Chondrocyte (in vitro differentiated cells): ENCODE measurements at regions not wholly inside any gene's neighbourhood (a gene's known extent, or its start where the extent isn't known, plus 50 kb on each side); places are given as distances from the start of the nearest gene placed in this dataset.
"Not testable (repeated sequence)": the region's sequence is repeated elsewhere in the genome, so short reads cannot be mapped to it uniquely, and the experiment has no call there.

ENCODE experiments used
- DNase-seq: peaks from one replicate; pipeline ENCODE4 v3.0.0; 2021; ENCODE audit warnings: mixed read lengths, low spot score
- H3K27ac Mint-ChIP-seq: one replicate; pipeline ENCODE4 v1.8.0; 2021; ENCODE audit warnings: mild to moderate bottlenecking, moderate library complexity, mixed read lengths; ENCODE audit not compliant: unreplicated experiment
- H3K27me3 Mint-ChIP-seq: 2 replicates; pipeline ENCODE4 v1.8.0; 2021; ENCODE audit warnings: low read depth, mixed read lengths
- H3K36me3 Mint-ChIP-seq: 2 replicates; pipeline ENCODE4 v1.8.0; 2021; ENCODE audit warnings: low read depth, mixed read lengths
- H3K4me1 Mint-ChIP-seq: 2 replicates; pipeline ENCODE4 v1.8.0; 2021; ENCODE audit warnings: low read depth, mild to moderate bottlenecking, mixed read lengths
- H3K4me3 Mint-ChIP-seq: one replicate; pipeline ENCODE4 v1.8.0; 2021; ENCODE audit warnings: mild to moderate bottlenecking, moderate library complexity, mixed read lengths; ENCODE audit not compliant: unreplicated experiment
- H3K9me3 Mint-ChIP-seq: 2 replicates; pipeline ENCODE4 v1.8.0; 2021; ENCODE audit warnings: low read depth, mixed read lengths

DNA sequence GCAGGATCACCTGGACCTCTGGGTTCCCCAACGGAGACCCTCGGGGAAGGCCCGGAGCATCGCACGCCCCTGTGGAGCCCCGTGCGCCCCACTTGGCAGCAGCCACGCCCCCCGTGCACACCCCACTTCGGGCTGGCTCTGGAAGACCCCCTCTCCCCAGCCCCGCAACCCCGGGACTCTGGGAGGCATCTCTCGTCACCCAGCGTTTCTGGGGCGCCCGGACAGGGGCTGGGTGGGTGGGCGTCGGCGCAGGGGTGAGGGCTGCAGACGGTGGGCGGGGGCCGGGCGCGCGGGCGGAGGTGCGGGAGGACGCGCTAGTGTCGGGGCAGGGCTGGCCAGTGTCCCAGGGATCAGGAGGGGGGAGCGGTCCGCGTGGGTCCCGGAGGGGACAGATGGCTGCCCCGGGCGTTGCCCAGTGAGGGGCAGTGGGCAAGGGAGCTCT lies 2897.3 kb downstream of the RPIA start:
- peaks cover 21% of the 10 kb centered on the region for H3K9me3 Mint-ChIP-seq
- not testable (repeated sequence) for H3K27me3 Mint-ChIP-seq, H3K36me3 Mint-ChIP-seq, H3K4me1 Mint-ChIP-seq, H3K27ac Mint-ChIP-seq, H3K4me3 Mint-ChIP-seq
- peak; percentile 97 for DNase-seq

GRCh38 chr2:91589454-91590328 lies 2898.2 kb downstream of the RPIA start:
- not testable (repeated sequence) for H3K4me3 Mint-ChIP-seq, H3K27ac Mint-ChIP-seq
- peaks cover 15% of the 10 kb centered on the region for H3K9me3 Mint-ChIP-seq

GRCh38 chr2:91590381-91590780 lies 2898.9 kb downstream of the RPIA start:
- H3K36me3 Mint-ChIP-seq, H3K27me3 Mint-ChIP-seq, H3K4me1 Mint-ChIP-seq, H3K27ac Mint-ChIP-seq, H3K4me3 Mint-ChIP-seq: not testable (repeated sequence)
- peaks cover 13% of the 10 kb centered on the region for H3K9me3 Mint-ChIP-seq
- DNase-seq = peak; percentile 82

More at GRCh38 chr2:91589454-91590328, 2898.2 kb downstream of the RPIA start:
- not testable (repeated sequence) for H3K27me3 Mint-ChIP-seq, H3K36me3 Mint-ChIP-seq, H3K4me1 Mint-ChIP-seq
- DNase-seq = peak; percentile 95

- not testable (repeated sequence) for DNase-seq, H3K4me3 Mint-ChIP-seq, H3K27me3 Mint-ChIP-seq, H3K27ac Mint-ChIP-seq, H3K4me1 Mint-ChIP-seq, H3K36me3 Mint-ChIP-seq
- H3K9me3 Mint-ChIP-seq = peaks cover 13% of the 10 kb centered on the region
Observed at GRCh38 chr2:91591066-91591465, 2899.6 kb downstream of the RPIA start.

GRCh38 chr2:91597436-91597835 lies 2906.0 kb downstream of the RPIA start:
- not testable (repeated sequence) for H3K27me3 Mint-ChIP-seq, DNase-seq, H3K4me1 Mint-ChIP-seq, H3K4me3 Mint-ChIP-seq, H3K36me3 Mint-ChIP-seq, H3K27ac Mint-ChIP-seq
- peaks cover 29% of the 10 kb centered on the region for H3K9me3 Mint-ChIP-seq

DNA sequence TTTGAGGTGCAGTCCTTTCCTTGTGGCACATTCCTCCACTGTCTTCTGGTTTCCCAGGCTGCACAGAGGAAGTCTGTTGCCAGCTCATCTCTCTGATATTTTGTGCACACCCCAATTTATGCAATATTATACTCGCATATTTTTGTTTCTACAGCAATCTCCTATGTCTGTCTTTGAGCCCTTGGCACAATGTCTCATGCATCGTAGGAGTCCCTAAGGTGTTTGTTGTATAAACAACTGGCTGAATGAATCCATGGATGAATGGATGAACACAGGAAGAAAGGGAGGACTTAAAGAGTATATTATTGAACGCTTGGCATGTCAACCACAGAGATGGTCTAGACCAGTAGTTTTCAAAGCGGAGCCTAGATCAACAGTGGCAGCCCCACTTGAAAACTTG lies 2907.0 kb downstream of the RPIA start:
- not testable (repeated sequence) for H3K36me3 Mint-ChIP-seq, H3K4me1 Mint-ChIP-seq, H3K4me3 Mint-ChIP-seq, DNase-seq, H3K27ac Mint-ChIP-seq, H3K27me3 Mint-ChIP-seq
- peaks cover 29% of the 10 kb centered on the region for H3K9me3 Mint-ChIP-seq

- peaks cover 29% of the 10 kb centered on the region for H3K9me3 Mint-ChIP-seq
- H3K36me3 Mint-ChIP-seq, DNase-seq, H3K4me3 Mint-ChIP-seq, H3K27me3 Mint-ChIP-seq, H3K27ac Mint-ChIP-seq, H3K4me1 Mint-ChIP-seq: not testable (repeated sequence)
Observed at GRCh38 chr2:91599000-91599399, 2907.5 kb downstream of the RPIA start.

DNA sequence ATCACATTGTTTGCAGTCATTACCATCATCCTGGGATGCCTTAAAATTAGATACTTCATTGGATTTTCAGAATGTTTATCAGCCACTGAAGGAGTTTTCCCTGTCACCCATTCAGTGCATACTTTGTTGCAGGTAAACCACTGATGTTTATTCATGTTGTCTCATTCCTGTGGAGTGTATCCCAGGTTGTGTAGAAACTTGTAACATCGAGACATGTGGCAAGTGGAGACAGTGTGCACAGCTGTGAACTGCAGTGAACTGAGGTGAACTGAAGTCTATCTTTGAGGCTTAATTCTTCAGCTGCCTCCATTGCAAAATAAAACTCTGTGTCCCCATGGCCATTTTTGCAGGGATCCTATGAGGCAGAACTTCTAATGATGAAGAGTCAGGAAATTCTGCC lies 2911.4 kb downstream of the RPIA start:
- not testable (repeated sequence) for H3K36me3 Mint-ChIP-seq, DNase-seq, H3K27ac Mint-ChIP-seq, H3K4me3 Mint-ChIP-seq, H3K4me1 Mint-ChIP-seq, H3K27me3 Mint-ChIP-seq
- H3K9me3 Mint-ChIP-seq = peaks cover 14% of the 10 kb centered on the region

DNA sequence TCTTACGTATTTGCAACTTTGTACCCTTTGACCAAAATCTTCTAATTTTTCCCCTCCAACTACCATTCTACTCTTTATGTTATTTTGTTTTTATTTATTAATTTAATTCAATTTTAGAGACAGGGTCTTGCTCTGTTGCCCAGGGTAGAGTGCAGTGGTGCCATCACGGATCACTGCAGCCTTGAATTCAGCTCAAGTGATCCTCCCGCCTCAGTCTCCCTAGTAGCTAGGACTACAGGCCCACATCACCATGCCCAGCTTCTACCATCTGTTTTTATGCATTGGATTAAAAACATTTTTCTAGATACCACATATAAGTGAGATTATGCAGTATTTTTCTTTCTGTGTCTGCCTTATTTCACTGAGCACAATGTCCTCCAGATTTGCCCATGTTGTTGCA lies 2912.5 kb downstream of the RPIA start:
- H3K27me3 Mint-ChIP-seq, H3K4me1 Mint-ChIP-seq, H3K27ac Mint-ChIP-seq, H3K36me3 Mint-ChIP-seq, DNase-seq, H3K4me3 Mint-ChIP-seq: not testable (repeated sequence)
- H3K9me3 Mint-ChIP-seq = peaks cover 10% of the 10 kb centered on the region

DNA sequence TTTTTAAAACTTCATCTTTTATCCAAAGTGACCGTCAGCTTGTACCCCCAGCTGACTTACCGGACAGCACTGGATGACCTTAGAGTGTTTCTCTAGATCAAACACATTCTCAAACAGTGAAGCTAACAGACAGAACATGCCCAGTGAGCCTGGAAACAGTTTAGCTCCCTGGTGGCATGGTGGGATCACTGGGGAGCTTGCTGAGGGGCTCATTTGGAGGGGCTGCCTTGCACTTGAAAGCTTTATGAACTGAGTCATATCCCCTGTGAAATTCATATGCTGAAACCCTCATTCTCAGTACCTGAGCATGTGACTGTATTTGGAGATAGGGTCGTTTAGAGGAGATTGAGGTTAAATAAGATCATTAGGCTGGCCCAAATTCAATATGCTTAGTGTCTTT lies 2913.2 kb downstream of the RPIA start:
- not testable (repeated sequence) for H3K27ac Mint-ChIP-seq, DNase-seq, H3K36me3 Mint-ChIP-seq, H3K27me3 Mint-ChIP-seq, H3K4me3 Mint-ChIP-seq, H3K4me1 Mint-ChIP-seq, H3K9me3 Mint-ChIP-seq

- not testable (repeated sequence) for DNase-seq, H3K27me3 Mint-ChIP-seq, H3K36me3 Mint-ChIP-seq, H3K4me1 Mint-ChIP-seq, H3K4me3 Mint-ChIP-seq, H3K9me3 Mint-ChIP-seq, H3K27ac Mint-ChIP-seq
Observed at GRCh38 chr2:91623739-91624138, 2932.3 kb downstream of the RPIA start.

DNA sequence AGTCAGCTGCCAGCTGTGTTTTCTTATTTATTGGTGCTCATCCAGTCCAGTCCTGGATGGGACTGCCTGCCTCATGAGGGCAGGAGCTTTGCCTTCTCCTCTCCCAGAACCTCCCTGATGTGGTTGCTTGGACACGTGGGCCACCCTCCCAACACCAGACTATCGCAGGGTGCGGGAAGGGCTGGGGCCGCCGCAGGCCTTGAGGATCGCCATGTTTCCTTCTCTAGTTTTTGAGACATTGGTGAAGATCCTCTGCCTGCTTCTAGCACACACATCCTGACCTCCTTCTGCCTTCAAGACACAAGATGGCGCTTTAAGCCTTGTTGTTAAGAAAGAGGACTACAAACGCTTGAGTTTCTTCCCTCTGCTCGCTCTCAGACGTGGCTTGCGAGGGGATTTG lies 2937.0 kb downstream of the RPIA start:
- not testable (repeated sequence) for H3K4me3 Mint-ChIP-seq, H3K27ac Mint-ChIP-seq, H3K27me3 Mint-ChIP-seq, H3K9me3 Mint-ChIP-seq, H3K4me1 Mint-ChIP-seq, H3K36me3 Mint-ChIP-seq, DNase-seq

- H3K27ac Mint-ChIP-seq = peak overlapping the region; percentile 51
- H3K4me1 Mint-ChIP-seq, H3K27me3 Mint-ChIP-seq, H3K36me3 Mint-ChIP-seq, H3K9me3 Mint-ChIP-seq, H3K4me3 Mint-ChIP-seq, DNase-seq: not testable (repeated sequence)
Observed at GRCh38 chr2:91657193-91657592, 2965.7 kb downstream of the RPIA start.
